Stimulated activated naive CD8-positive, alpha-beta T cell treated with anti-CD3 and anti-CD28 coated beads, Interleukin-15, Interleukin-2, amounts not matched to agents 100 U/mL and 50 U/mL, for 24 hours (primary cell): ENCODE measurements at regions not wholly inside any gene's neighbourhood (a gene's known extent, or its start where the extent isn't known, plus 50 kb on each side); places are given as distances from the start of the nearest gene placed in this dataset.
A peak's percentile ranks its signal among the peaks of the same experiment; 100 is the strongest.
"Not testable (repeated sequence)": the region's sequence is repeated elsewhere in the genome, so short reads cannot be mapped to it uniquely, and the experiment has no call there.

Source experiments
- ATAC-seq: fragments of 150-1000 bp; cut with Tn5 transposase; one replicate; pipeline ENCODE4 v1.10.0; 2021
- DNase-seq: peaks from one replicate; pipeline ENCODE4 v3.0.0; 2021

- DNase-seq: no peak
- ATAC-seq: no peak
Measured at GRCh38 chr5:15021266-15022046, 149.9 kb upstream of the ANKH start.

- ATAC-seq (no peak), DNase-seq (no peak)
Measured at GRCh38 chr5:15020736-15021135, 149.2 kb upstream of the ANKH start.

- ATAC-seq (no peak), DNase-seq (no peak)
Measured at GRCh38 chr5:15014809-15015208, 143.2 kb upstream of the ANKH start.

GRCh38 chr5:15013654-15014463, 142.3 kb upstream of the ANKH start:
- ATAC-seq (peak; percentile 63), DNase-seq (no peak)

DNA sequence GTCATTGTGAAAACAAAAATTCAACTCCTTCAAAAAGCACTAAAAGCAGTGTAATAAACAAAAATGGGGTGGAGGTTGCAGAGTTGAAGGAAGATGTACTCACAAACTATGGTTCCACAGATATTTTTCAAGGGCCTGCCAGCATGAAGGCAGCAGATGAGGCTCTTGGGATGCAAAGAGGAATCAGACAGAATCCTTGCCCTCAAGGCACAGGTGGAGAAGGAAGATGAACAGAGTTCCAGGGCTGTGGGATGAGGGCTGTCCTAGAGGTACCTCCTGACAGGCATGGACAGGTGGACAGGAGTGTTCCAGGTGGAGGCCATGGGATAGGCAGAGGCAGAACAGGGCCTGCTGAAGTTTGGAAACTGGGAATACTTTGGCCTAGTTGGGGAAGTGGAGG, 140.5 kb upstream of the ANKH start:
- ATAC-seq (no peak), DNase-seq (no peak)

- no peak for DNase-seq
- ATAC-seq: no peak
Measured at GRCh38 chr5:15010936-15011335, 139.4 kb upstream of the ANKH start.

GRCh38 chr5:15009420-15009819, 137.8 kb upstream of the ANKH start:
- no peak for ATAC-seq
- no peak for DNase-seq

- no peak for ATAC-seq
- DNase-seq: no peak
Measured at GRCh38 chr5:15008921-15009320, 137.3 kb upstream of the ANKH start.

DNA sequence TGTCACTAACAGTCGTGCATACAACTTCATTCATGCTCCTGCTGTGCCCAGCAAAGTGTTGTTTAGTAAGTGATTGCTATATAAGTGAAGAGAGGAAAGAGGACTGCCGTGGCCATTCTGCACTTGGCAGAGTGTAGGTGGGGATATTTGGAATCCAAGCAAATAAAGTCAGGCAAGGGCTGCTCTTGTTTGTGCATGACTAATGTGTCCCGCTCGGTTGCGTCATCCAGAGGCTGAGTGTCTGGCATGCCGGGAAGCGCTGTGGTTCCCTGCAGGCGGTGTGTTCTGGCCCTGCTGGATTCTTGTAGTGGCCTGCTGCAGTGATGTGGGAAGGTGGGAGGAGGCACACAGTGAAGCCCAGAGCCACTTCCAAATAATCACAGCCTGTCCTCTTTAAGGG, 136.9 kb upstream of the ANKH start:
- ATAC-seq (no peak), DNase-seq (no peak)

- no peak for ATAC-seq
Measured at GRCh38 chr5:15007646-15008045, 136.1 kb upstream of the ANKH start.

DNA sequence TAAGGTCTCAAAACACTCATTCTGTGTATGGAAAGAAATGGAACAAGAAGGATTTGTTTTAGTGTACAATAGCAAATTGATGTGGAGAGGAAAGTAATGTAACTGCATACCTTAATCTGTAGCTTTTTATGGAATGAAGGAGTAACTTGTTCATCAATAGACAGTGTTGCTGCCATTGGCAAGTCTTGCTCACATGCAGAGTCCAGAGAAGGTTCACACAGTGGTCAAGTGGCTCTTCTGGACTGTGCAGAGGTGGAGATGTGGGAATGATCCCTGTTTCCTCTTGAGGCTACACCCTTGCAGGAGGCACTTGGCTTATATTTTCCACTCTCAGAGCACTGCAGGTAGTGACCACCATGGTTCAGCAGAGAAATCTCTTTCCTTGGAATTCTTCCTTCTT, 132.9 kb upstream of the ANKH start:
- ATAC-seq: no peak
- no peak for DNase-seq

More at GRCh38 chr5:15007646-15008045, 136.1 kb upstream of the ANKH start:
- no peak for DNase-seq

GRCh38 chr5:15003511-15003920, 131.9 kb upstream of the ANKH start:
- ATAC-seq (peak; percentile 89), DNase-seq (peak; percentile 45)

DNA sequence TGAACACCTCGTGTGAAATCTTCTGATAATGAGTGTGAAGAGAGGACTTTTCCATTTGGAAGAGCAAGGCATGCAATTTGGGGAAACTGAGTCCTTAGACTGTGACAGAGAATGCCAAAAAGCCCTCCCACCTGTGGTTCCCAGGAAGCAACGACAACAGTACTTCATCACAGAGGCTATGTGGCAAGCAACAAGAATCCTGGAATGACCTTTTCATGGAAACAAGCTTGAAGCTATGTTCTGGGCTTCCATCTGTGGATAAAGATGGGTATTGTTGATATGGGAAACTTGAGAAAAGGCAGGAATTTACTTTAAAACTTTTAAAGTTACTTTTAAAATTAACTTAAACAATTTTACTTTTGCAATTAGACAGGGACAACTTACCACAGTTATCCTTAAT, 131.2 kb upstream of the ANKH start:
- ATAC-seq: no peak
- DNase-seq: no peak

DNA sequence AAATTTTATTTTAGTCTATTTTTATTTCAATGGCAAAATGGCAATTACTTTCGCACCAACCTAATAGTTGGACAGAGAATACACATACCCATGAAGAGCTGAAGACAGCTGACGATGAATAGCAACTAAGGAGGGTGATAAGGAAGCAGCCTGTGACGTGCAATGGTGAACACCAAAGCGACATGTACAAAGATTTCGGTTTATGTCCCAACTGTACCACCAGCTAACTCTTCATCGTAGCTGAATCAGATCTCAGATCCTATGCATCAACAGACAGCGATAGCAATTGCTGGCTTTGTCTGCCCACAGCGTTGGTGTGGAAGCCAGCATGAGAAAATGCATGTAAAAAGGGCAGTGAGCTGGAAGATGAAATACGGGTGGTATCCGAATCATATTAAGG, 130.6 kb upstream of the ANKH start:
- ATAC-seq (no peak), DNase-seq (no peak)

DNA sequence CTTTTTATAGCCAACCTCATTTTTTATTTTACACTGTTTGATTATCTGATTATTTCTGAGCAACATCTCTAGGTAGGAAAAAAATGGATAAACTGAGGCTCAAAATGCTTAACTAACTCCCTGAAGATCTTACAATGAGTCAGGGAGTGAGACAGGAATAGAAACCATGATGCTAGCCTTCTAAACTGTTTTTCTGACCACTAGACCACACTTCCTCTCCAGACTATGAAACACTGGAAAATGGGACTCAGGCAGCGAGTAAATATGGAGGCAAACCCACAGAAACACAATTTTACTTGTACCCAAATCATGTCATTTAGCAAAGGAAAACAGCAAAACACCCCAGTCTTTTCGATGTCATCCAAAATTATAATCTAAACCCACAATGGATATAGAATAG, 129.9 kb upstream of the ANKH start:
- no peak for DNase-seq
- peak; percentile 41 for ATAC-seq

DNA sequence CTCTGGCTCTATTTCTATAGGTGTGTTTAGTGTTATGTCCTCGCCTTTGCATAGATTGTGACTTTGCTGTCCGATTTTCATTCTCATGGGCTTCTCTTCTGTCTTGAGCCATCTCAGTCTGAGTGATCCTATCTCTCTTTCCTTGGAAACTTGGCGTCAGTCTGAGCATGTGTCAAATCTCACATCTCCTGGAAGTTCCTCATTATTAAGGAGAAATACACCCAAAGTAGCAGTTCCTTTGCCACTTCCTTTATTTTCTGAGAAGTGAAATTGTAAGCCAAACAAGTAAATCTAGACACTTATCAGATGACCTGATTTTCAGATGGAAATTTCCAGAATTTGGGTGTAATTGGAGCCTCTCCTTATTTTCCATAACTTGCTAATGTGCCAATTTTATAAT, 126.9 kb upstream of the ANKH start:
- DNase-seq (no peak), ATAC-seq (no peak)

DNA sequence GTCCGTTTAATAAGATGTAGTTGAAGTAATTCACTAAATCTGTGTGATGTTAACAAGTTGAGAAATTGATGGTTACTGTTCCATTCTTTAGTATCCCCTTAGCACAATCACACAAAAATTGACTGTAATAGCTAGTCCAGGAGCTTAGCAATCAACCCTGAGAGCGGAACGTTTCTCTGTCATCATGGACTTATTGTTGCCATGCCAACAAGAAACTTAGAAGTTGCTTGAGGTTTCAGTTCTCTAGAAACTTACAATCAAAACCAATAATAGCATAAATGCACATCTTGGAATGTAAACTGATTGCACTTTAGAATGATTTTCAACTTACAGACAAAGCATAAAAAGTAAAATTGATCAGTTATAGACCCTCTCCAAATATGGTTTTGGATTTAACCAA, 125.4 kb upstream of the ANKH start:
- no peak for DNase-seq
- ATAC-seq: no peak

DNA sequence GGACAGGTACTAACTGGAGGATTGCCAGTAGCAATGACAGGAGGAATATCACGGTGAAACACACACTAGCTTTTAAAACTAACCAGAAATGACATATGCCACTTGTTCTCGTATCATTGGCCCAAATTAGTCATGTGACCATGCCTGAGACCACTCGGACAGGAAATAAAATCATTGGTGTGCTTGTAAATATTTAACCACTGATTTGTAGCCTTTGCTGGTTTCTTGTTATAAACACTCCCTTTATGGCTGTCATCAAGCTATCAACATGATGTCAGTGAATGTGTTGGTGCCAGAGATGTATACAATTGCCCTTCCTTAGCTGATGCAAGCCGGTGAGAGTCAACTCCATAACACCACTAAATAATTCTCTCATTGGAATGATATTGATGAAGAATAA, 123.7 kb upstream of the ANKH start:
- ATAC-seq: no peak
- no peak for DNase-seq

DNA sequence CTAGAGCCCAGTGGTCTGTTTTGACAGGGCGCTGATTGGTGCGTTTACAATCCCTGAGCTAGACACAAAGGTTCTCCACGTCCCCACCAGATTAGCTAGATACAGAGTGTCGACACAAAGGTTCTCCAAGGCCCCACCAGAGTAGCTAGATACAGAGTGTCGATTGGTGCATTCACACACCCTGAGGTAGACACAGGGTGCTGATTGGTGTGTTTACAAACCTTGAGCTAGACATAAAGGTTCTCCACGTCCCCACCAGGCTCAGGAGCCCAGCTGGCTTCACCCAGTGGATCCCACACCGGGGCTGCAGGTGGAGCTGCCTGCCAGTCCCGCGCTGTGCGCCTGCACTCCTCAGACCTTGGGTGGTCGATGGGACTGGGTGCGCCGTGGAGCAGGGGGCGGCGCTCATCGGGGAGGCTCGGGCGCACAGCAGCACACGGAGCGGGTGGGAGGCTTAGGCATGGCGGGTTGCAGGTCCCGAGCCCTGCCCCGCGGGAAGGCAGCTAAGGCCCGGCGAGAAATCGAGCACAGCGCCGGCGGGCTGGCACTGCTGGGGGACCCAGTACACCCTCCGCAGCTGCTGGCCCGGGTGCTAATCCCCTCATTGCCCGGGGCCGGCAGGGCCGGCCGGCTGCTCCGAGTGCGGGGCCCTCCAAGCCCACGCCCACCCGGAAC, 122.0 kb upstream of the ANKH start:
- not testable (repeated sequence) for DNase-seq, ATAC-seq

DNA sequence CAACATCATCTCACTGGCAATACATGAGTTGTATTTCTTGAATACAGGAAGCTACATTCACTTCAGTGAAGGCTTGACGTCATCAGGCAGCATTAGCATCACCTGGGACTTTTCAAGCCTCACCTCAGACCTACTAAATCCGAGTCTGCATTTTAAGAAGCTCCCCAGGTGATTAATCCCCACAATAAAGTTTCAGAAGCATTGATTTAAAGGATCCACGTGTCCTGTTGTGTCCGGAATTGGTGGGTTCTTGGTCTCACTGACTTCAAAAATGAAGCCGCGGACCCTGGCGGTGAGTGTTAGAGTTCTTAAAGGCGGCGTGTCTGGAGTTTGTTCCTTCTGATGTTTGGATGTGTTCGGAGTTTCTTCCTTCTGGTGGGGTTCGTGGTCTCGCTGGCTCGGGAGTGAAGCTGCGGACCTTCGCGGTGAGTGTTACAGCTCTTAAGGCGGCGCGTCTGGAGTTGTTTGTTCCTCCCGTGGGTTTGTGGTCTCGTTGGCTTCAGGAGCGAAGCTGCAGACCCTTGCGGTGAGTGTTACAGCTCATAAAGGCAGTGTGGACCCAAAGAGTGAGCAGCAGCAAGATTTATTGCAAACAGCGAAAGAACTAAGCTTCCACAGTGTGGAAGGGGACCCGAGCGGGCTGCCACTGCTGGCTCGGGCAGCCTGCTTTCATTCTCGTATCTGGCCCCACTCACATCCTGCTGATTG, 121.3 kb upstream of the ANKH start:
- ATAC-seq (peak; percentile 91), DNase-seq (peak; percentile 52)

- ATAC-seq: no peak
- no peak for DNase-seq
Measured at GRCh38 chr5:14988223-14988622, 116.6 kb upstream of the ANKH start.

- DNase-seq (no peak), ATAC-seq (no peak)
Measured at GRCh38 chr5:14986413-14986812, 114.8 kb upstream of the ANKH start.
